Adrenal gland (tissue), 9 donors: ENCODE measurements at regions not wholly inside any gene's neighbourhood (a gene's known extent, or its start where the extent isn't known, plus 50 kb on each side); places are given as distances from the start of the nearest gene placed in this dataset.

ENCODE experiments used
- DNase-seq, 7 donors: peaks; one replicate each; pipeline ENCODE4 v3.0.0-alpha.2; 2019 to 2020
- H3K27ac ChIP-seq, 5 donors: fragments of 200-600 bp; sonication (generic) in 4 of 5; 1 replicate in 3 of 5; 2 replicates in 2 of 5; pipeline versions ENCODE4 v1.5.1 to v1.8.0; 2016 to 2020; ENCODE audit warnings: mild to moderate bottlenecking in 1 of 5
- H3K27me3 ChIP-seq: fragments of 200-600 bp; 2 replicates; pipeline ENCODE4 v1.8.0; 2021
- H3K36me3 ChIP-seq, 2 donors: fragments of 200-600 bp; replicated peaks in 1 of 2; 1 replicate in 1 of 2; 2 replicates in 1 of 2; pipeline versions ENCODE4 v1.5.1 to v1.8.0; 2018 to 2022
- H3K4me1 ChIP-seq, 2 donors: fragments of 200-600 bp; replicated peaks in 1 of 2; 1 replicate in 1 of 2; 2 replicates in 1 of 2; pipeline versions ENCODE4 v1.5.1 to v1.8.0; 2018 to 2021
- H3K4me3 ChIP-seq, 4 donors: fragments of 200-600 bp; sonication (generic) in 3 of 4; one replicate each; pipeline ENCODE4 v1.5.1; 2016 to 2018
- H3K9me3 ChIP-seq, 3 donors: fragments of 200-600 bp; sonication (generic) in 1 of 3; replicated peaks in 1 of 3; 1 replicate in 2 of 3; 2 replicates in 1 of 3; pipeline versions ENCODE4 v1.5.1 to v1.8.0; 2016 to 2021
- POLR2A ChIP-seq, 2 donors: fragments of 450-650 bp; IDR thresholded peaks; one replicate each; pipeline ENCODE4 v1.6.1; 2017; ENCODE audit warnings: antibody characterized with exemption in 2 of 2, mild to moderate bottlenecking in 2 of 2, moderate library complexity in 1 of 2
- WGBS, 4 donors: extraction: QIAGEN DNeasy Blood & Tissue Kit in 2 of 4; methylation state at CpG; one replicate each; pipeline versions ENCODE4 v1.1.5 to v1.1.7; 2013 to 2017; 5-methylcytosine and 5-hydroxymethylcytosine counted together
- intact Hi-C, 2 donors: fragments of 100-400 bp; cut with DNase I; formaldehyde crosslinking; loops; one replicate each; pipeline versions ENCODE4 v1.14.1 to v1.15.0; 2022 to 2023
- TF ChIP-seq, protein P1 (sequence below), 6 experiments: fragments of 450-650 bp in 4 of 6; fragments of 200-600 bp in 2 of 6; sonication (generic) in 1 of 6; IDR thresholded peaks; 1 replicate in 5 of 6; 2 replicates in 1 of 6; pipeline versions ENCODE4 v1.5.1 to v1.8.0; 2016 to 2021; ENCODE audit warnings: antibody characterized with exemption in 6 of 6, mild to moderate bottlenecking in 2 of 6, moderate library complexity in 1 of 6
- donor health status: healthy with polysubstance abuse.
- donor health status: Bipolar disorder and iron deficiency.
- donor health status: DM: yes; HTN: yes; CAD: no.
- donor health status: DM: no; HTN: no; CAD: no.
- donor health status: DM: no; HTN: no; CAD: no.

DNA sequence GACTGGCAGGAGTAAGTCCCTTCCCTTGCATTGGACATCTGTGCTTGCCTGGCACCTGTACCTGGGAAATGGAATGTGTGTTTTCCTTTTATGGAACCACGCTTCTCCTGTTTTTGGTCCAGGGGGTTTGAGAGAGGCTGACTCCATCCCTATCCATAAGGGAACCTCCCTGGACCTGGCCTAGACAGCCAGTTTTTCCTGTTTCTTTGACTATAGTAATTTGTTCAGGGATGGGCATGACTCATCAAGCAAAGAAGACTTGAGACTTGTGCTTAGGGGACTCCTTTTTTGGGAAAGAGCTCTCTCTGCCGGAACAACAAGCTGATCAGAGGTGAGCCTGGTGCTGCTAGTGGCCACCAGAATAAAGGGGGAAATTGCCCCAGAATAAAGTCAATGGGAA lies 393.8 kb downstream of the CDH26 start:
- WGBS, 4 donors = 89 to 97% (median 91%) methylated on average over 2 of the region's 2 CpGs

DNA sequence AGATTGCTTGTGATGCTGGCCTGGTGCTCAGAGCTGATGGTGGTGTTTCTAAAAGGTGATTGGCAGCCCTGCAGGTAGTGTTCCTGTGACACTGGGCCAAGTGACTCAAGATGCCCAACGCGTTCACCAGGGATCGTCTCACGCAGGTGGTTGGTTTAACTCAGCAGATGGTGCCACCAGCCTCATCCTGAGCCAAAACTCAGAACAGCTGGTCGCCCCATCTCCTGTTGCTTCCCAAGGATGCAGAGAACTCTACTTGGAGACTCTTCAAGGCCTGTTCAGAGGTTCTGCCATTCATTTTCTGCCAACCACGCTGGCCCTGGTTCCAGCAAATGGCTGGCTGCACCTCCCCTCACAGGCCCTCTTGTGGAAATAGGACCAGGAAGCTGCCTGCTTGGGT lies 394.4 kb downstream of the CDH26 start:
- Histone ChIP-seq H3K9me3 (no peaks in the 10 kb centered on the region), H3K4me1 (no peaks in the 10 kb centered on the region), H3K4me3 (no peak overlapping the region), H3K27me3 (no peaks in the 10 kb centered on the region), H3K27ac (no peak overlapping the region), H3K36me3 (no peaks in the 10 kb centered on the region)
- DNase-seq = no peak
- no peak for TF ChIP-seq POLR2A (IDR thresholded peaks at IDR 0.05)
- WGBS, 4 donors = 76 to 93% (median 83%) methylated on average over 2 to 6 of the region's 6 CpGs
- intact Hi-C loops = no loop called here

More for the DNA sequence above, 393.8 kb downstream of the CDH26 start:
- H3K27me3 ChIP-seq = no peaks in the 10 kb centered on the region
- no peaks in the 10 kb centered on the region for H3K36me3 ChIP-seq
- no peaks in the 10 kb centered on the region for H3K4me1 ChIP-seq
- intact Hi-C loops = no loop called here
- TF ChIP-seq, protein P1, sequence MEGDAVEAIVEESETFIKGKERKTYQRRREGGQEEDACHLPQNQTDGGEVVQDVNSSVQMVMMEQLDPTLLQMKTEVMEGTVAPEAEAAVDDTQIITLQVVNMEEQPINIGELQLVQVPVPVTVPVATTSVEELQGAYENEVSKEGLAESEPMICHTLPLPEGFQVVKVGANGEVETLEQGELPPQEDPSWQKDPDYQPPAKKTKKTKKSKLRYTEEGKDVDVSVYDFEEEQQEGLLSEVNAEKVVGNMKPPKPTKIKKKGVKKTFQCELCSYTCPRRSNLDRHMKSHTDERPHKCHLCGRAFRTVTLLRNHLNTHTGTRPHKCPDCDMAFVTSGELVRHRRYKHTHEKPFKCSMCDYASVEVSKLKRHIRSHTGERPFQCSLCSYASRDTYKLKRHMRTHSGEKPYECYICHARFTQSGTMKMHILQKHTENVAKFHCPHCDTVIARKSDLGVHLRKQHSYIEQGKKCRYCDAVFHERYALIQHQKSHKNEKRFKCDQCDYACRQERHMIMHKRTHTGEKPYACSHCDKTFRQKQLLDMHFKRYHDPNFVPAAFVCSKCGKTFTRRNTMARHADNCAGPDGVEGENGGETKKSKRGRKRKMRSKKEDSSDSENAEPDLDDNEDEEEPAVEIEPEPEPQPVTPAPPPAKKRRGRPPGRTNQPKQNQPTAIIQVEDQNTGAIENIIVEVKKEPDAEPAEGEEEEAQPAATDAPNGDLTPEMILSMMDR (IDR thresholded peaks at IDR 0.05) = no peak
- no peak for TF ChIP-seq POLR2A (IDR thresholded peaks at IDR 0.05)
- H3K9me3 ChIP-seq = no peaks in the 10 kb centered on the region
- no peak overlapping the region for H3K27ac ChIP-seq
- DNase-seq = no peak
- H3K4me3 ChIP-seq = no peak overlapping the region

DNA sequence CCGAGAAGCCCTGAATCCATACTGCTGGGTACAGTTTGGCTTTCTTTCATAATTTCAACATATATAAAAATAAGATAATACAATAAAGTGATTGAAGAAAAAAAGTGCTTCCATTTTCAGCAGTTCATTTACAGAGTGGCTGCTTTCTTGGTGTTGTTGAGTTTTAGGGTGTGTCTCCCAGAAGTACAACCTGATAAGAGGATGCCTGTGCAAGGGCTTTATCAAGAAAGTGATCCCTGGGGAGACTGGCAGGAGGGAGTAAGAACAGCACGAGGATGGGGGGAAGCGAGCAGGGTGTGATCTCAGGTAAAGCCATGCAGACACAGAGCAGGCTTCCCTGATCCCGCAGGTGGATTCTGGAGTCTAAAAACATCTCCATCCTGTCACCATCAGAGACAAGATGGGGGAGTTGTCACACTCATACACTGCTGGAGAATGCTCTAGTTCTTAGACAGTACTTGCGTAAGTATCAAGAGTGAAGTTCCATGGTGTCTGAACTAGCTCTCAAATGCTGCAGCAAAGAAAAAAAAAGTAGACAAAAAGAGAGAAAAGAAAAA lies 395.9 kb downstream of the CDH26 start:
- no peak for DNase-seq
- Histone ChIP-seq H3K27me3 (no peaks in the 10 kb centered on the region), H3K36me3 (no peaks in the 10 kb centered on the region), H3K4me1 (no peaks in the 10 kb centered on the region), H3K9me3 (no peaks in the 10 kb centered on the region), H3K4me3 (no peak overlapping the region), H3K27ac (no peak overlapping the region)
- TF ChIP-seq, protein P1 (IDR thresholded peaks at IDR 0.05) = no peak
- TF ChIP-seq POLR2A (IDR thresholded peaks at IDR 0.05) = no peak
- WGBS, 4 donors = 73 to 84% (median 75%) methylated on average over 5 of the region's 5 CpGs
- intact Hi-C loops = no loop called here

DNA sequence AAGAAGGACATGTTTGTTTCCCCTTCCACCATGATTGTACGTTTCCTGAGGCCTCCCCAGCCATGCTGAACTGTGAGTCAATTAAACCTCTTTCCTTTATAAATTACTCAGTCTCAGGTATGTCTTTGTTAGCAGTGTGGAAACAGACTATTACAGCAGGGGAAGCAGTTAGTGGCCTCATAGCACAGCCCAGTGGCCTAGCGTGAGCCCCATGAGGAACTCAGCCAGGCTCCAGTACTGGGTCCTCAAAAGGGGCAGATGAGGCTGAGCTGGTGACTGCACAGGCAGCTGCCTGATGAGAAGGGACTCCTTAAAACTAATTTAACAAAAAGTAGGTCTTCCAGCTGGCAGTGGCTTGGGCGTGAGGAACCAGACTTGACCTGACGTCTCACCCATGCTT lies 399.9 kb downstream of the CDH26 start:
- WGBS, 4 donors = 73 to 76% (median 74%) methylated on average over 4 of the region's 4 CpGs
- Histone ChIP-seq H3K27me3 (no peaks in the 10 kb centered on the region), H3K4me1 (no peaks in the 10 kb centered on the region), H3K27ac (no peak overlapping the region), H3K9me3 (no peaks in the 10 kb centered on the region), H3K36me3 (no peaks in the 10 kb centered on the region), H3K4me3 (no peak overlapping the region)
- TF ChIP-seq, protein P1 (IDR thresholded peaks at IDR 0.05) = no peak
- TF ChIP-seq POLR2A (IDR thresholded peaks at IDR 0.05) = no peak
- no peak for DNase-seq
- intact Hi-C loops = no loop called here

DNA sequence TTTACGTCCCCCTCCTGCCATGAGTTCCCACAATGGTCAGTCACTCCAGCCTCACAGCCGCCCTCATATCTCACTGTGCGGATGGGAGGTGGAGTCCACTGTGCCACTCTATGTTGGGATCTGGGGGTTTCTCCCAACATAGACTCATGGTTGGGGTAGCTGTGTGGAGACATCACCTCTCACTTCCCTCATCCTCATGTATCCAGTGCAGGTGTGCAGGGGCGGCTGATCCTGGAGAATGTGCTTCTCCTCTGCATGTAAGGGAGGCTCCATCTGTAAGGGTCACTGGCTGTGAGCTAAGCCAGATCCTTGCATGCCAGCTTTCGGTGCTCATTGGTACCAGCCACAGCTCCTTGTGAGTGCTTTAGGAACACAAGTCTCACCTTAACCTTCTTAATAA lies 400.8 kb downstream of the CDH26 start:
- Histone ChIP-seq H3K36me3 (no peaks in the 10 kb centered on the region), H3K4me1 (no peaks in the 10 kb centered on the region), H3K9me3 (no peaks in the 10 kb centered on the region), H3K27me3 (no peaks in the 10 kb centered on the region), H3K4me3 (no peak overlapping the region), H3K27ac (no peak overlapping the region)
- WGBS, 4 donors = 81 to 93% (median 90%) methylated on average over 5 of the region's 5 CpGs
- TF ChIP-seq, protein P1 (IDR thresholded peaks at IDR 0.05) = no peak
- TF ChIP-seq POLR2A (IDR thresholded peaks at IDR 0.05) = no peak
- no peak for DNase-seq
- intact Hi-C loops = no loop called here
